HEK293T (cell line): ENCODE measurements at regions not wholly inside any gene's neighbourhood (a gene's known extent, or its start where the extent isn't known, plus 50 kb on each side); places are given as distances from the start of the nearest gene placed in this dataset.
"Not testable (repeated sequence)": the region's sequence is repeated elsewhere in the genome, so short reads cannot be mapped to it uniquely, and the experiment has no call there.

Source experiments
- CTCF ChIA-PET: fragments of 350-600 bp; formaldehyde crosslinking; extraction: SDS; loops from one replicate; lab custom pipeline; 2021; ENCODE audit warnings: antibody characterized with exemption, inconsistent platforms; lab: Yijun Ruan, JAX
- POLR2A ChIA-PET: fragments of 350-600 bp; formaldehyde crosslinking; extraction: SDS; loops from one replicate; lab custom pipeline; 2020; ENCODE audit warnings: antibody characterized with exemption, inconsistent platforms; lab: Yijun Ruan, JAX
- DNase-seq: peaks from one replicate; pipeline ENCODE4 v3.0.0; 2012; ENCODE audit warnings: mixed read lengths; ENCODE audit errors: extremely low spot score
- ARNT ChIP-seq: fragments of 450-650 bp; IDR thresholded peaks from 2 replicates; pipeline ENCODE4 v1.6.1; 2017; ENCODE audit warnings: mild to moderate bottlenecking
- BHLHE40 ChIP-seq: fragments of 450-650 bp; IDR thresholded peaks from 2 replicates; pipeline ENCODE4 v1.6.1; 2016; ENCODE audit warnings: mild to moderate bottlenecking, moderate library complexity, borderline replicate concordance
- CTBP1 ChIP-seq: fragments of 450-650 bp; IDR thresholded peaks from 2 replicates; pipeline ENCODE4 v1.6.1; 2016; ENCODE audit warnings: borderline replicate concordance
- ELF4 ChIP-seq: fragments of 450-650 bp; IDR thresholded peaks from 2 replicates; pipeline ENCODE4 v1.6.1; 2017; ENCODE audit warnings: antibody characterized with exemption
- FOXA1 ChIP-seq: fragments of 450-650 bp; IDR thresholded peaks from 2 replicates; pipeline ENCODE4 v1.6.1; 2016; ENCODE audit warnings: mild to moderate bottlenecking
- FOXK2 ChIP-seq: fragments of 450-650 bp; IDR thresholded peaks from 2 replicates; pipeline ENCODE4 v1.6.1; 2016; ENCODE audit warnings: mild to moderate bottlenecking
- FOXM1 ChIP-seq: fragments of 450-650 bp; IDR thresholded peaks from 2 replicates; pipeline ENCODE4 v1.6.1; 2017; ENCODE audit warnings: mild to moderate bottlenecking, borderline replicate concordance
- HDGF ChIP-seq: fragments of 450-650 bp; IDR thresholded peaks from 2 replicates; pipeline ENCODE4 v1.6.1; 2017; ENCODE audit warnings: antibody characterized with exemption, borderline replicate concordance
- L3MBTL2 ChIP-seq: fragments of 450-650 bp; conservative IDR thresholded peaks from 2 replicates; pipeline ENCODE4 v1.6.1; 2016; ENCODE audit warnings: mild to moderate bottlenecking
- LEF1 ChIP-seq: fragments of 450-650 bp; IDR thresholded peaks from 2 replicates; pipeline ENCODE4 v1.6.1; 2017; ENCODE audit warnings: mild to moderate bottlenecking, borderline replicate concordance
- NFRKB ChIP-seq: fragments of 450-650 bp; IDR thresholded peaks from 2 replicates; pipeline ENCODE4 v1.6.1; 2016; ENCODE audit warnings: mild to moderate bottlenecking, moderate library complexity
- SP1 ChIP-seq: fragments of 450-650 bp; IDR thresholded peaks from 2 replicates; pipeline ENCODE4 v1.6.1; 2017
- SUZ12 ChIP-seq: fragments of 450-650 bp; IDR thresholded peaks from 2 replicates; pipeline ENCODE4 v1.6.1; 2016; ENCODE audit warnings: mild to moderate bottlenecking
- TARDBP ChIP-seq: fragments of 450-650 bp; IDR thresholded peaks from 2 replicates; pipeline ENCODE4 v1.6.1; 2016
- ZNF384 ChIP-seq: fragments of 450-650 bp; IDR thresholded peaks from 2 replicates; pipeline ENCODE4 v1.6.1; 2016
- TF ChIP-seq, protein P1 (sequence below): fragments of 450-650 bp; IDR thresholded peaks from 2 replicates; pipeline ENCODE4 v1.6.1; 2016

DNA sequence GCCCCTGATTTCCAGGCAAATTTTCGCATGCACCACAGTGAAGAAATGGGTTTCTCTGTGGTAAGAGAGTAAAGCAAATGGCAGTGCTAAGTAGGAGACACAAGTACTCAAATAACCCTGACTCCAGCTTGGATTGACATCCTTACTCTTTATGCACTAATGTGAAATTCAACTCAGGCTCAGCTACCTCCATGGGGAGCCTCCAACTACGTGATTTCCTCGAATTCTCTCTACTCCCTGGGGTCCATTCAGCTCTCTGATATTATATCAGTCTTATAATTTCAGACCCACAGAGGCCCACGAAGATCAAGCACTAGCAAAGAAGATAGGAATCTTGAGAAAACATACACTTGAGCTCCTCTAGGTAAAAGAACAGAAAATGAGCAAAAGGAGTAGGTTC, 407.6 kb upstream of the CCDC54 start:
- DNase-seq, result no peak
- POLR2A ChIA-PET, result no interaction called here
- TF ChIP-seq CTBP1, result no peak
- no peak for TF ChIP-seq SP1
- TF ChIP-seq L3MBTL2, result no peak
- no peak for TF ChIP-seq NFRKB
- TF ChIP-seq ELF4, result no peak
- CTCF ChIA-PET, result interaction anchor here (0.6 kb wide), 1 partner anchor 143 kb away, joined by 3 read pairs; no protein-coding TSS in a partner anchor

DNA sequence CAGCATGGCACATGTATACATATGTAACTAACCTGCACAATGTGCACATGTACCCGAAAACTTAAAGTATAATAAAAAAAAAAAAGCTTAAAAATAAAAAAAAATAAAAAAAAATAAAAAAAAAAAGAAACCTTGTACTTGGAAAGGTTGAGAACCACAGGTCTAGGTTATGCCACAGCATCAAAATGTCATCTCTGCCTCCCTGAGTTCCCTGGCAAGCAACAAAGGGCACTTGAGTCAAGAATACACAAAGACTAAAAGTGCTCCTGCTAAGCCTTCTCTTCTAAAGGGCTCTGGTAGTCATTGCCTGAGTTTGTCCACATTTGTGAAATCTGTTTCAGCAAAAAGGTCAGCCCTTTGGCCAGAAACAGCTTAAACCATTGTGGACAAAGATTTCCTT, 395.8 kb upstream of the CCDC54 start:
- CTCF ChIA-PET, result no interaction called here

DNA sequence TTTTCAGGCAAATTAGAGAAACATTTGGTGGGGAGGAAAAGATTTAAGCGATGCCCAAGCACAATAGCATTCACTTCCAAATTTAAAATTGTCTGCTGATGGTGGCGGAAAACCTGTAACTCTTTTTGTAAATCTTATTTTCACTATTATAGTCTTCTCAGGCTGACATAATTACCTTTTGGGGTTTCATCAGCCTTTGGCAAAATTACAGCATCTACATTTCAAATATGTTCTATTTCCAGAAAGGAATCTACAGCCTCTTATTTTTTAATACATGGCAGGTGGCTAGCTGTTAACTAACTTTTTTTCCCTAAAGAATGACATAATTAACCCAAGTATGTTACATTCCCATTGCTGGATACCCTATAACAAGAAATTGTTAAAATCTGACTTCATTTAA, 391.5 kb upstream of the CCDC54 start:
- TF ChIP-seq NFRKB (no peak), CTBP1 (no peak), HDGF (no peak), SUZ12 (no peak), BHLHE40 (no peak), ARNT (no peak), ELF4 (no peak), L3MBTL2 (no peak), FOXM1 (no peak), SP1 (no peak), ZNF384 (no peak), FOXA1 (no peak), LEF1 (no peak), TARDBP (no peak), FOXK2 (no peak)
- TF ChIP-seq, protein P1, sequence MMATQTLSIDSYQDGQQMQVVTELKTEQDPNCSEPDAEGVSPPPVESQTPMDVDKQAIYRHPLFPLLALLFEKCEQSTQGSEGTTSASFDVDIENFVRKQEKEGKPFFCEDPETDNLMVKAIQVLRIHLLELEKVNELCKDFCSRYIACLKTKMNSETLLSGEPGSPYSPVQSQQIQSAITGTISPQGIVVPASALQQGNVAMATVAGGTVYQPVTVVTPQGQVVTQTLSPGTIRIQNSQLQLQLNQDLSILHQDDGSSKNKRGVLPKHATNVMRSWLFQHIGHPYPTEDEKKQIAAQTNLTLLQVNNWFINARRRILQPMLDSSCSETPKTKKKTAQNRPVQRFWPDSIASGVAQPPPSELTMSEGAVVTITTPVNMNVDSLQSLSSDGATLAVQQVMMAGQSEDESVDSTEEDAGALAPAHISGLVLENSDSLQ, result no peak
- DNase-seq, result no peak
- ChIA-PET CTCF (no interaction called here), POLR2A (no interaction called here)

More for the DNA sequence above, 395.8 kb upstream of the CCDC54 start:
- DNase-seq, result no peak
- TF ChIP-seq L3MBTL2 (no peak), NFRKB (no peak), SUZ12 (no peak), FOXM1 (no peak), BHLHE40 (no peak)
- POLR2A ChIA-PET, result no interaction called here

DNA sequence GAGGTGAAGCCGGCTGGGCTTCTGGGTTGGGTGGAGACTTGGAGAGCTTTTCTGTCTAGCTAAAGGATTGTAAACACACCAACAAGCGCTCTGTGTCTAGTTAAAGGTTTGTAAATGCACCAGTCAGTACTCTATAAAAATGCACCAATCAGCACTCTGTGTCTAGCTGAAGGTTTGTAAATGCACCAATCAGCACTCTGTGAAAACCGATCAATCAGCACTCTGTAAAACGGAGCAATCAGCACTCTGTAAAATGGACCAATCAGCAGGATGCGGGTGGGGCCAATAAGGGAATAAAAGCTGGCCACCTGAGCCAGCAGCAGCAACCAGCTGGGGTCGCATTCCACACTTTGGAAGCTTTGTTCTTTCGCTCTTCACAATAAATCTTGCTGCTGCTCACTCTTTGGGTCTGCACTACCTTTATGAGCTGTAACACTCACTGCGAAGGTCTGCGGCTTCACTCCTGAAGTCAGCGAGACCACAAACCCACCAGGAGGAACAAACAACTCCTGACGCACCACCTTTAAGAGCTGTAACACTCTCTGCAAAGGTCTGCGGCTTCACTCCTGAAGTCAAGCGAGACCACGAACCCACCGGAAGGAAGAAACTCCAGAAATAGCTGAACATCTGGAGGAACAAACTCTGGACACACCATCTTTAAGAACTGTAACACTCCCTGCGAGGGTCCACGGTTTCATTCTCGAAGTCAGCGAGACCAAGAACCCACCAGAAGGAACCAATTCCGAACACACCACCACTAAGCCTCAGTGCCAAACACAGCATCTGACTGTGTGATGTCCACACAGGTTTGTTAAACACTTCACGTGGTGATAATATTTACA, 378.2 kb upstream of the CCDC54 start:
- DNase-seq, CTCF ChIA-PET, POLR2A ChIA-PET: not testable (repeated sequence)

DNA sequence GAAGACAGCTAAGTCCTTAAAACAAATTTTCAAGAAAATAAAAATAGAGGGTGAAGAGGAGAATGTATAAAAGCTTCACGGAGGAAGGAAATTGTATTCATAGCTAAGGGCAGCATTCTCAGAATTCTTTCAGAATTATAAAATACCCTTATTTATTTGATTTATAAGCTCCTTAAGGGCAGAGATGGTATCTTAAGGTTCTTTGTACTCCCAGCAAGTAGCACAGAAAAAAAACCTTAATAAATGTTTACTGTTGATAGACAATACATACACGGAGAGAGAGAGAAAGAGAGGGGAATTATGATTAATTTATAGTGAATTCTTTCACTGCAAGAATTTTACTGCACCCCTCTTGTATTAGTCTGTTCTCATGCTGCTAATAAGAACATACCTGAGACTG, 375.6 kb upstream of the CCDC54 start:
- CTCF ChIA-PET, result interaction anchor here (0.7 kb wide), 1 partner anchor 28 kb away, joined by 3 read pairs; no protein-coding TSS in a partner anchor
- POLR2A ChIA-PET, result no interaction called here
- no peak for DNase-seq
- TF ChIP-seq LEF1 (no peak), FOXA1 (no peak), SUZ12 (no peak), CTBP1 (no peak), ELF4 (no peak), BHLHE40 (no peak), TARDBP (no peak), ZNF384 (no peak), L3MBTL2 (no peak)
- TF ChIP-seq, protein P1, result no peak

DNA sequence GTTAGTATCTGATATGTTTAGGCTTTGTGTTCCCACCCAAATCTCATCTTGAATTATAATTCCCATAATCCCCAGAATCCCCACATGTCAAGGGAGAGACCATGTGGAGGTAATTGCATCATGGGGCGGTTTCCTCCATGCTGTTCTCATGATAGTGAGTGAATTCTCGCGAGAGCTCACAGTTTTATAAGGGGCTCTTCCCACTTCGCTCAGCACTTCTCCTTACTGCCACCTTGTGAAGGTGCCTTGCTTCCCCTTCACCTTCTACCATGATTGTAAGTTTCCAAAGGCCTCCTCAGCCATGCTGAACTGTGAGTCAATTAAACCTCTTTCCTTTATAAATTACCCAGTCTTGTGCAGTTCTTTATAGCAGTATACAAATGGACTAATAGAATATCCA, 371.9 kb upstream of the CCDC54 start:
- DNase-seq, POLR2A ChIA-PET, CTCF ChIA-PET: not testable (repeated sequence)

DNA sequence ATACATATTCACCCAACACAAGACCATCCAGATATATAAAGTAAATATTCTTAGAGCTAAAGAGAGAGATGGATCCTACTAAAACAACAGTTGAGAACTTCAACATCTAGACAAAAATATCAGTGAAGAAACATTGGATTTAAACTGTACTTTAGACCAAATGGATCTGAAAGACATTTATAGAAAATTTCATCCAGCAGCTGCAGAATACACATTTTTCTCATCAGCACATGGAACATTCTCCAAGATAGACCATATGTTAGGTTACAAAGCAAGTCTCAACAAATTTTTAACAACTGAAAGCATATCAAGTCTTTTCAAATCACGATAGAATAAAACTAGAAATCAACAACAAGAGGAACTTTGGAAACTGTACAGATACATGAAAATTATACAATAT, 369.0 kb upstream of the CCDC54 start:
- CTCF ChIA-PET, result no interaction called here
- POLR2A ChIA-PET, result no interaction called here
- TF ChIP-seq CTBP1 (no peak), SUZ12 (no peak), SP1 (no peak), FOXK2 (no peak), ZNF384 (no peak), L3MBTL2 (no peak), FOXM1 (no peak), ELF4 (no peak), NFRKB (no peak), FOXA1 (no peak), ARNT (no peak), TARDBP (no peak), LEF1 (no peak), HDGF (no peak), BHLHE40 (no peak)
- TF ChIP-seq, protein P1, result no peak

More for the DNA sequence above, 369.0 kb upstream of the CCDC54 start:
- DNase-seq, result no peak
